ENCODE measurements at regions not wholly inside any gene's neighbourhood (a gene's known extent, or its start where the extent isn't known, plus 50 kb on each side); places are given as distances from the start of the nearest gene placed in this dataset.

DNA sequence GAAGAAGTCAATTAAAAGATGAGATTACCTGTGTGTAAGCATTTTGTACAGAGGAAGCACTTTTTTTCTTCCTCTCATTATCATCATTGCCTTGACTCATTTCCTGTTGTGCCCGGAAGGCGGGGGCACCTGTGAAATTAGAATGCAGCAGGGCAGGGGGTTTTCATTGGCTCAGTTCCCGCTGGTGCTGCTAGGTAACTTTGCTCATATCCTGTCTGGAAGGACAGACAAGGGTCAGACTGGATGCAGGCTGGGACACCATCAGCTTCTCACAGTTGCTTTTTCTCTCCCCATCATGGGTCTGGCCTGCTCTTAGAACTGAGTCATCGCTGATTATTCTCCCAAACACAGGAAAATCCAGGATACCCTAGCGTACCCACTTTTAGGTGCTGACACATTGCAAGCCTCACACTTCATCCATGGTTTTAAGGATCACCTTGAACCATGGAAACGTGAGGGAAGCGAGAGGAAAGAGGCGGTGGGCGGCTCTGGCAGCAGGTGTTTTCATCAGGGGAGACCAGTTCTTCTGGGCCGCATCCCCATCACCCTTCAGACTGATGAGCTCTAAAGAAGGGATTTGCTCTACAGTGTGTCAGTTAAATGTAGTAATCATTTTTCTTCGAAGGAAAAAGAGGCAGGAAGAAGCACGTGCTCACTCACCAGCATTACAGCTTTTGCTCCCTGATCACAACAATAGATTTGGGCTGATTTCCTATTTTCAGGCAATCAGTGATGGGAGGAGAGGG is 195.7 kb upstream of the SASH1 start:
- POLR2A ChIA-PET (ENCODE audit: unreplicated experiment) = no interaction called here
- in situ Hi-C loops (cut with MboI; ENCODE audit: low sequenced_read_pairs) = no loop called here

More for the DNA sequence above, 195.7 kb upstream of the SASH1 start:
- no peak overlapping the region for H3K4me3 ChIP-seq (ENCODE audit: insufficient read depth, low read depth, low read length)
- dilution Hi-C loops (cut with HindIII; ENCODE audit: low sequenced_read_pairs, unreplicated experiment) (no loop called here), intact Hi-C loops (cut with micrococcal nuclease) (loop anchor here (5.0 kb wide), 1 partner anchor 640 kb away; the partner anchor contains the start of gene SAMD5)
- peak overlapping the region; percentile 56 for H2AK9ac ChIP-seq (replicated peaks; ENCODE audit: low read depth, low read length, poor library complexity)
- ATAC-seq (ENCODE audit: low read depth) (no peak), DNase-seq (peak; percentile 36)
- no peak overlapping the region for H3K23ac ChIP-seq (ENCODE audit: low read depth, low read length)
- no peak for TF ChIP-seq MAZ (IDR thresholded peaks at IDR 0.05; ENCODE audit: borderline replicate concordance, low read depth, low read length)
- TF ChIP-seq RCOR1 (IDR thresholded peaks at IDR 0.05; ENCODE audit: insufficient replicate concordance, low read length) = no peak
- TF ChIP-seq NFE2L2 (IDR thresholded peaks at IDR 0.05; ENCODE audit: low read depth, low read length) = no peak
- TF ChIP-seq RFX5 (IDR thresholded peaks at IDR 0.05; ENCODE audit: low read depth, low read length) = no peak
- TF ChIP-seq MXI1 (IDR thresholded peaks at IDR 0.05; ENCODE audit: borderline replicate concordance, low read depth, low read length) = no peak
- TF ChIP-seq SMC3 (IDR thresholded peaks at IDR 0.05; ENCODE audit: low read depth, low read length) = no peak
- H2BK120ac ChIP-seq (ENCODE audit: low read depth, low read length) = no peak overlapping the region
- no peak overlapping the region for H4K8ac ChIP-seq (ENCODE audit: low read depth in 2 of 2, low read length in 2 of 2)
- H3K9me1 ChIP-seq (ENCODE audit: insufficient read depth, low read length) = peaks cover 6% of the 10 kb centered on the region; the same call in 1 of the 2 replicates
- no peak overlapping the region for H2BK20ac ChIP-seq (ENCODE audit: low read depth, low read length)
- H3K9ac ChIP-seq (ENCODE audit: low read depth, low read length) = no peak overlapping the region
- no peak overlapping the region for H3K56ac ChIP-seq (ENCODE audit: extremely low read depth, insufficient read depth, low read length)
- WGBS, 2 experiments (ENCODE audit: extremely low coverage in 2 of 2, insufficient read length in 1 of 2) = 53% methylated on average over 2 of the region's 12 CpGs; no CpG with 5 or more reads in 1 of the 2 experiments
- no peak overlapping the region for H2BK15ac ChIP-seq (ENCODE audit: low read depth, low read length)
- H3K14ac ChIP-seq (replicated peaks; ENCODE audit: low read depth, low read length) = no peak overlapping the region
- no peak overlapping the region for H2AK5ac ChIP-seq (ENCODE audit: low read depth, low read length)
- H3K27ac ChIP-seq (ENCODE audit: insufficient read depth, low read length) = no peak overlapping the region
- CTCF ChIA-PET = no interaction called here
- no peak overlapping the region for H4K91ac ChIP-seq (ENCODE audit: insufficient read depth, low read depth, low read length)
- H3K79me1 ChIP-seq (ENCODE audit: low read depth in 1 of 2, low read length in 2 of 2) = no peaks in the 10 kb centered on the region
- H3K27me3 ChIP-seq (ENCODE audit: control insufficient read depth, insufficient read depth, low read length) = peaks cover 2% of the 10 kb centered on the region
- no peak overlapping the region for H2BK5ac ChIP-seq (ENCODE audit: low read depth, low read length, poor library complexity, severe bottlenecking)
- no peaks in the 10 kb centered on the region for H3K36me3 ChIP-seq (ENCODE audit: control insufficient read depth, insufficient read depth, low read length)
- no peak overlapping the region for H3K4me2 ChIP-seq (ENCODE audit: low read depth, low read length)
- H4K5ac ChIP-seq (ENCODE audit: low read depth, low read length) = no peak overlapping the region
- H3K18ac ChIP-seq (ENCODE audit: low read depth, low read length) = no peak overlapping the region
- H2AFZ ChIP-seq (replicated peaks; ENCODE audit: low read length, poor library complexity) = peak overlapping the region; percentile 74
- no peak overlapping the region for H3K4ac ChIP-seq (ENCODE audit: low read depth, low read length)
- H3K9me3 ChIP-seq (ENCODE audit: control insufficient read depth, insufficient read depth, low read length) = no peaks in the 10 kb centered on the region
- H3K4me1 ChIP-seq (ENCODE audit: control insufficient read depth, insufficient read depth, low read length) = peaks cover 3% of the 10 kb centered on the region; the same call in 1 of the 2 replicates
- no peaks in the 10 kb centered on the region for H4K20me1 ChIP-seq (ENCODE audit: insufficient read depth, low read length)
- no TSS peak for BruUV-seq (replicated peaks)

Data from IMR-90 (cell line).